ENCODE measurements at regions not wholly inside any gene's neighbourhood (a gene's known extent, or its start where the extent isn't known, plus 50 kb on each side); places are given as distances from the start of the nearest gene placed in this dataset.

GRCh38 chr20:9940329-9940728 is 94.5 kb upstream of the ANKEF1 start:
- no peak for TF ChIP-seq CTCF (conservative IDR thresholded peaks at IDR 0.05; ENCODE audit: low read depth, low read length)
- H3K4me3 ChIP-seq (ENCODE audit: low read depth, low read length) = no peak overlapping the region
- no peak for DNase-seq (ENCODE audit: low read depth)

GRCh38 chr20:9939231-9939630 is 95.6 kb upstream of the ANKEF1 start:
- TF ChIP-seq CTCF (conservative IDR thresholded peaks at IDR 0.05; ENCODE audit: low read depth, low read length) = no peak
- no peak overlapping the region for H3K4me3 ChIP-seq (ENCODE audit: low read depth, low read length)
- DNase-seq (ENCODE audit: low read depth) = no peak

- H3K4me3 ChIP-seq (ENCODE audit: low read depth, low read length) = no peak overlapping the region
- no peak for TF ChIP-seq CTCF (conservative IDR thresholded peaks at IDR 0.05; ENCODE audit: low read depth, low read length)
- no peak for DNase-seq (ENCODE audit: low read depth)
These were observed 96.4 kb upstream of the PAK5 start for GRCh38 chr20:9935285-9935684.

- no peak for TF ChIP-seq CTCF (conservative IDR thresholded peaks at IDR 0.05; ENCODE audit: low read depth, low read length)
- no peak overlapping the region for H3K4me3 ChIP-seq (ENCODE audit: low read depth, low read length)
- no peak for DNase-seq (ENCODE audit: low read depth)
These were observed 91.3 kb upstream of the PAK5 start for GRCh38 chr20:9930142-9930541.

- H3K4me3 ChIP-seq (ENCODE audit: low read depth, low read length) = no peak overlapping the region
- no peak for TF ChIP-seq CTCF (conservative IDR thresholded peaks at IDR 0.05; ENCODE audit: low read depth, low read length)
- no peak for DNase-seq (ENCODE audit: low read depth)
These were observed 90.1 kb upstream of the PAK5 start for GRCh38 chr20:9928955-9929354.

- no peak for TF ChIP-seq CTCF (conservative IDR thresholded peaks at IDR 0.05; ENCODE audit: low read depth, low read length)
- H3K4me3 ChIP-seq (ENCODE audit: low read depth, low read length) = no peak overlapping the region
- DNase-seq (ENCODE audit: low read depth) = no peak
These were observed 89.4 kb upstream of the PAK5 start for GRCh38 chr20:9928281-9928737.

- no peak for DNase-seq (ENCODE audit: low read depth)
- TF ChIP-seq CTCF (conservative IDR thresholded peaks at IDR 0.05; ENCODE audit: low read depth, low read length) = no peak
- H3K4me3 ChIP-seq (ENCODE audit: low read depth, low read length) = no peak overlapping the region
These were observed 88.3 kb upstream of the PAK5 start for GRCh38 chr20:9927224-9927623.
